CD4-positive, CD25-positive, alpha-beta regulatory T cell (primary cell): ENCODE measurements at regions not wholly inside any gene's neighbourhood (a gene's known extent, or its start where the extent isn't known, plus 50 kb on each side); places are given as distances from the start of the nearest gene placed in this dataset.

ENCODE experiments used
- ATAC-seq, 2 donors: fragments of 150-1000 bp; cut with Tn5 transposase; one replicate each; pipeline ENCODE4 v1.10.0; 2021; ENCODE audit warnings: low read depth in 2 of 2, moderate number of reproducible peaks in 2 of 2, moderate library complexity in 1 of 2
- DNase-seq, 3 donors: peaks; one replicate each; pipeline versions ENCODE4 v3.0.0 to v3.0.0-alpha.2; 2012 to 2022; ENCODE audit warnings: mixed read lengths in 1 of 3
- H3K27ac ChIP-seq: one replicate; pipeline ENCODE4 v1.7.0; 2013; ENCODE audit warnings: mild to moderate bottlenecking, low read length; ENCODE audit not compliant: insufficient read depth, poor library complexity, severe bottlenecking
- H3K27me3 ChIP-seq: one replicate; pipeline ENCODE4 v1.7.0; 2013; ENCODE audit warnings: low read length; ENCODE audit not compliant: control insufficient read depth, insufficient read depth
- H3K36me3 ChIP-seq: one replicate; pipeline ENCODE4 v1.7.0; 2013; ENCODE audit warnings: mild to moderate bottlenecking, low read length, moderate library complexity; ENCODE audit not compliant: control insufficient read depth, insufficient read depth
- H3K4me1 ChIP-seq: 2 replicates; pipeline ENCODE4 v1.7.0; 2013; ENCODE audit warnings: mild to moderate bottlenecking, low read length; ENCODE audit not compliant: insufficient read depth, control insufficient read depth, poor library complexity, severe bottlenecking
- H3K4me3 ChIP-seq: one replicate; pipeline ENCODE4 v1.7.0; 2013; ENCODE audit warnings: low read depth, mild to moderate bottlenecking, low read length, moderate library complexity
- H3K9me3 ChIP-seq, 2 experiments: 1 replicate in 1 of 2; 2 replicates in 1 of 2; pipeline ENCODE4 v1.7.0; 2013; ENCODE audit warnings: low read length in 2 of 2, mild to moderate bottlenecking in 1 of 2, moderate library complexity in 1 of 2; ENCODE audit not compliant: control insufficient read depth in 2 of 2
- H3K27ac Mint-ChIP-seq, 3 donors: one replicate each; pipeline ENCODE4 v1.8.0; 2020 to 2022; ENCODE audit warnings: mild to moderate bottlenecking in 3 of 3, mixed read lengths in 3 of 3, moderate library complexity in 2 of 3
- H3K27me3 Mint-ChIP-seq: one replicate; pipeline ENCODE4 v1.8.0; 2022; ENCODE audit warnings: mild to moderate bottlenecking, mixed read lengths
- H3K36me3 Mint-ChIP-seq: one replicate; pipeline ENCODE4 v1.8.0; 2020; ENCODE audit warnings: mixed read lengths
- H3K4me1 Mint-ChIP-seq, 4 donors: one replicate each; pipeline ENCODE4 v1.8.0; 2020 to 2022; ENCODE audit warnings: mixed read lengths in 4 of 4, mild to moderate bottlenecking in 1 of 4
- H3K4me3 Mint-ChIP-seq, 4 donors: one replicate each; pipeline ENCODE4 v1.8.0; 2020 to 2022; ENCODE audit warnings: mild to moderate bottlenecking in 4 of 4, mixed read lengths in 4 of 4, moderate library complexity in 3 of 4
- H3K9me3 Mint-ChIP-seq, 7 donors: one replicate each; pipeline ENCODE4 v1.8.0; 2020 to 2022; ENCODE audit warnings: mixed read lengths in 7 of 7, mild to moderate bottlenecking in 3 of 7, moderate library complexity in 2 of 7

- Histone ChIP-seq H3K36me3 (no peaks in the 10 kb centered on the region), H3K27me3 (no peaks in the 10 kb centered on the region), H3K9me3 (no peaks in the 10 kb centered on the region), H3K4me1 (no peaks in the 10 kb centered on the region), H3K4me3 (no peak overlapping the region), H3K27ac (no peak overlapping the region)
- no peaks in the 10 kb centered on the region for H3K36me3 Mint-ChIP-seq
- H3K27ac Mint-ChIP-seq, result no peak overlapping the region
- no peaks in the 10 kb centered on the region for H3K27me3 Mint-ChIP-seq
- ATAC-seq, result no peak
- peaks cover 0 to 6% (median 0%) of the 10 kb centered on the region in 4 donors for H3K4me1 Mint-ChIP-seq
- DNase-seq, result no peak
- peaks cover 0 to 6% (median 0%) of the 10 kb centered on the region in 7 donors for H3K9me3 Mint-ChIP-seq
- no peak overlapping the region for H3K4me3 Mint-ChIP-seq
These were observed 55.6 kb upstream of the ABCB5 start for GRCh38 chr7:20559883-20560282.

- no peaks in the 10 kb centered on the region for H3K4me1 ChIP-seq
- Mint-ChIP-seq H3K9me3 (peaks cover 0 to 7% (median 2%) of the 10 kb centered on the region in 7 donors), H3K27ac (no peak overlapping the region), H3K4me1 (peaks cover 0 to 6% (median 0%) of the 10 kb centered on the region in 4 donors), H3K36me3 (no peaks in the 10 kb centered on the region), H3K27me3 (no peaks in the 10 kb centered on the region), H3K4me3 (no peak overlapping the region)
- no peak for DNase-seq
- no peak for ATAC-seq
- no peak overlapping the region for H3K27ac ChIP-seq
- H3K9me3 ChIP-seq, result no peaks in the 10 kb centered on the region
- no peaks in the 10 kb centered on the region for H3K36me3 ChIP-seq
- H3K4me3 ChIP-seq, result no peak overlapping the region
- no peaks in the 10 kb centered on the region for H3K27me3 ChIP-seq
These were observed 54.9 kb upstream of the ABCB5 start for GRCh38 chr7:20560325-20561180.

- Mint-ChIP-seq H3K27ac (no peak overlapping the region), H3K9me3 (peaks cover 0 to 7% (median 2%) of the 10 kb centered on the region in 7 donors), H3K4me3 (no peak overlapping the region), H3K4me1 (peaks cover 0 to 6% (median 0%) of the 10 kb centered on the region in 4 donors), H3K27me3 (no peaks in the 10 kb centered on the region), H3K36me3 (no peaks in the 10 kb centered on the region)
- DNase-seq (no peak), ATAC-seq (no peak)
- Histone ChIP-seq H3K27me3 (no peaks in the 10 kb centered on the region), H3K9me3 (no peaks in the 10 kb centered on the region), H3K4me3 (no peak overlapping the region), H3K36me3 (no peaks in the 10 kb centered on the region), H3K27ac (no peak overlapping the region), H3K4me1 (no peaks in the 10 kb centered on the region)
These were observed 54.0 kb upstream of the ABCB5 start for GRCh38 chr7:20561466-20561865.

GRCh38 chr7:20561908-20562307 is 53.6 kb upstream of the ABCB5 start:
- no peak for DNase-seq
- Histone ChIP-seq H3K9me3 (no peaks in the 10 kb centered on the region), H3K4me1 (no peaks in the 10 kb centered on the region), H3K27ac (no peak overlapping the region), H3K4me3 (no peak overlapping the region), H3K36me3 (no peaks in the 10 kb centered on the region), H3K27me3 (no peaks in the 10 kb centered on the region)
- Mint-ChIP-seq H3K4me3 (no peak overlapping the region), H3K36me3 (no peaks in the 10 kb centered on the region), H3K27ac (no peak overlapping the region), H3K9me3 (peaks cover 0 to 4% (median 2%) of the 10 kb centered on the region in 7 donors), H3K27me3 (no peaks in the 10 kb centered on the region), H3K4me1 (peaks cover 0 to 6% (median 0%) of the 10 kb centered on the region in 4 donors)
- no peak for ATAC-seq

GRCh38 chr7:20562461-20562860 is 53.0 kb upstream of the ABCB5 start:
- Mint-ChIP-seq H3K9me3 (peaks cover 0 to 5% (median 3%) of the 10 kb centered on the region in 7 donors), H3K36me3 (no peaks in the 10 kb centered on the region), H3K4me3 (no peak overlapping the region), H3K27ac (no peak overlapping the region), H3K27me3 (no peaks in the 10 kb centered on the region), H3K4me1 (peaks cover 0 to 6% (median 0%) of the 10 kb centered on the region in 4 donors)
- H3K4me1 ChIP-seq, result no peaks in the 10 kb centered on the region
- no peak overlapping the region for H3K27ac ChIP-seq
- ATAC-seq (no peak), DNase-seq (no peak)
- no peaks in the 10 kb centered on the region for H3K27me3 ChIP-seq
- no peaks in the 10 kb centered on the region for H3K9me3 ChIP-seq
- H3K36me3 ChIP-seq, result no peaks in the 10 kb centered on the region
- H3K4me3 ChIP-seq, result no peak overlapping the region
